Esophagus squamous epithelium (tissue), 5 donors: ENCODE measurements at regions not wholly inside any gene's neighbourhood (a gene's known extent, or its start where the extent isn't known, plus 50 kb on each side); places are given as distances from the start of the nearest gene placed in this dataset.

Source experiments
- DNase-seq: peaks from one replicate; lab custom pipeline; 2025; lab: John Stamatoyannopoulos, UW
- H3K27ac ChIP-seq, 4 donors: fragments of 200-600 bp; sonication (generic); one replicate each; pipeline ENCODE4 v1.5.1; 2016 to 2019; ENCODE audit warnings: mild to moderate bottlenecking in 1 of 4
- H3K27me3 ChIP-seq, 4 donors: fragments of 200-600 bp; sonication (generic); 1 replicate in 3 of 4; 2 replicates in 1 of 4; pipeline versions ENCODE4 v1.5.1 to v1.6.0; 2017 to 2021; ENCODE audit warnings: antibody characterized with exemption in 1 of 4
- H3K36me3 ChIP-seq, 3 donors: fragments of 200-600 bp; sonication (generic); one replicate each; pipeline ENCODE4 v1.5.1; 2016 to 2019
- H3K4me1 ChIP-seq, 3 donors: fragments of 200-600 bp; sonication (generic); one replicate each; pipeline ENCODE4 v1.5.1; 2017 to 2019
- H3K4me3 ChIP-seq, 4 donors: fragments of 200-600 bp; sonication (generic); 1 replicate in 3 of 4; 2 replicates in 1 of 4; pipeline ENCODE4 v1.5.1; 2016 to 2019; ENCODE audit warnings: mild to moderate bottlenecking in 2 of 4, moderate library complexity in 1 of 4
- H3K9me3 ChIP-seq, 3 donors: fragments of 200-600 bp; sonication (generic); one replicate each; pipeline ENCODE4 v1.5.1; 2016 to 2019
- POLR2A ChIP-seq, 4 donors: fragments of 450-650 bp; IDR thresholded peaks; one replicate each; pipeline ENCODE4 v1.6.1; 2017; ENCODE audit warnings: antibody characterized with exemption in 4 of 4, mild to moderate bottlenecking in 4 of 4, moderate library complexity in 3 of 4
- WGBS, 2 donors: methylation state at CpG; one replicate each; pipeline ENCODE4 v1.1.5; 2018; 5-methylcytosine and 5-hydroxymethylcytosine counted together
- intact Hi-C: fragments of 100-400 bp; cut with DNase I; formaldehyde crosslinking; loops from one replicate; pipeline ENCODE4 v1.15.0; 2022
- TF ChIP-seq, protein P1 (sequence below), 6 experiments: fragments of 450-650 bp in 4 of 6; fragments of 200-600 bp in 2 of 6; sonication (generic) in 2 of 6; IDR thresholded peaks; one replicate each; pipeline ENCODE4 v1.5.1; 2016 to 2019; ENCODE audit warnings: antibody characterized with exemption in 6 of 6, mild to moderate bottlenecking in 4 of 6, moderate library complexity in 4 of 6
- donor health status: DM: yes; HTN: yes; CAD: no.

DNA sequence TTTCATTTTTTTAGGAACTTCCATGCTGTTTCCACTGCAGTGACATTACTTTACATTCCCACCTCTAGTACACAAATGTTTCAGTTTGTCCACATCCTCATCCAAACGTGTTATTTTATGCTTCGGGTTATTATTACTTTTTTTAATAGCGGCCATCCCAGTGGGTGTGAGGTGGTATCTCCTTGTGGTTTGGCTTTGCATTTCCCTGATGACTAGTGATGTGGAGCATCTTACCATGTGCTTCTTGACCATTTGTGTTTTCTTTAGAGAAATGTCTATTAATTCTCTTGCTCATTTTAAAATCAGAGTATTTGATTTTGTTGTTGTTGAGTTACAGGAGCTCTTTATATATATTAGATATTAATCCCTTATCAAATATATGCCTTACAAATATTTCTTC lies 70.3 kb upstream of the ANO1 start:
- WGBS, 2 donors: 88 to 89% methylated on average over 3 of the region's 3 CpGs
- no peak for DNase-seq
- TF ChIP-seq POLR2A (IDR thresholded peaks at IDR 0.05): no peak
- TF ChIP-seq, protein P1, sequence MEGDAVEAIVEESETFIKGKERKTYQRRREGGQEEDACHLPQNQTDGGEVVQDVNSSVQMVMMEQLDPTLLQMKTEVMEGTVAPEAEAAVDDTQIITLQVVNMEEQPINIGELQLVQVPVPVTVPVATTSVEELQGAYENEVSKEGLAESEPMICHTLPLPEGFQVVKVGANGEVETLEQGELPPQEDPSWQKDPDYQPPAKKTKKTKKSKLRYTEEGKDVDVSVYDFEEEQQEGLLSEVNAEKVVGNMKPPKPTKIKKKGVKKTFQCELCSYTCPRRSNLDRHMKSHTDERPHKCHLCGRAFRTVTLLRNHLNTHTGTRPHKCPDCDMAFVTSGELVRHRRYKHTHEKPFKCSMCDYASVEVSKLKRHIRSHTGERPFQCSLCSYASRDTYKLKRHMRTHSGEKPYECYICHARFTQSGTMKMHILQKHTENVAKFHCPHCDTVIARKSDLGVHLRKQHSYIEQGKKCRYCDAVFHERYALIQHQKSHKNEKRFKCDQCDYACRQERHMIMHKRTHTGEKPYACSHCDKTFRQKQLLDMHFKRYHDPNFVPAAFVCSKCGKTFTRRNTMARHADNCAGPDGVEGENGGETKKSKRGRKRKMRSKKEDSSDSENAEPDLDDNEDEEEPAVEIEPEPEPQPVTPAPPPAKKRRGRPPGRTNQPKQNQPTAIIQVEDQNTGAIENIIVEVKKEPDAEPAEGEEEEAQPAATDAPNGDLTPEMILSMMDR (IDR thresholded peaks at IDR 0.05): no peak
- Histone ChIP-seq H3K27me3 (peaks cover 0 to 37% (median 0%) of the 10 kb centered on the region in 4 donors), H3K4me1 (no peaks in the 10 kb centered on the region), H3K36me3 (no peaks in the 10 kb centered on the region), H3K9me3 (no peaks in the 10 kb centered on the region), H3K4me3 (no peak overlapping the region), H3K27ac (no peak overlapping the region)
- intact Hi-C loops: no loop called here

DNA sequence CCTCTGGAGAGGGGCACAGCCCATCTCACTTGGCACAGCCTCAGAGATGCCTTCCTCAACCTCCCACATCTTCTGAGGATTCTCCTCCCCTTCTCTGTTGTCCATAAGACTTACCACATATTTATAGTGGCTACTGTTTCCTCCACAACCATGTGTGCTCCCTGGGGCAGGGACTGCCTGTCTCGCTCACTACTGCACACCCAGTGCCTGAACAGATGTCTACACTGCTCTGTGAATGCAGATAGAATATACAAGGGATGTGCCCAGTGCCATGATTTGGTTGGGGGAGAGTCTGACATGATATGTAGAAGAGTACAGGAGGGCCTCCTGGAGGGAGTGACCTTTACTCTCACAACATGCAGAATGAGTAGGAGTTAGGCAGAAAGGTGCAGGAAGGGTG lies 67.3 kb upstream of the ANO1 start:
- no peak for DNase-seq
- Histone ChIP-seq H3K27ac (no peak overlapping the region), H3K4me3 (no peak overlapping the region), H3K4me1 (no peaks in the 10 kb centered on the region), H3K27me3 (peaks cover 0 to 30% (median 0%) of the 10 kb centered on the region in 4 donors), H3K36me3 (no peaks in the 10 kb centered on the region), H3K9me3 (no peaks in the 10 kb centered on the region)
- intact Hi-C loops: no loop called here
- WGBS, 2 donors: 67% methylated on average over 1 of the region's 1 CpG; no CpG with 5 or more reads in 1 of the 2 donors
- TF ChIP-seq POLR2A (IDR thresholded peaks at IDR 0.05): no peak
- TF ChIP-seq, protein P1 (IDR thresholded peaks at IDR 0.05): no peak

DNA sequence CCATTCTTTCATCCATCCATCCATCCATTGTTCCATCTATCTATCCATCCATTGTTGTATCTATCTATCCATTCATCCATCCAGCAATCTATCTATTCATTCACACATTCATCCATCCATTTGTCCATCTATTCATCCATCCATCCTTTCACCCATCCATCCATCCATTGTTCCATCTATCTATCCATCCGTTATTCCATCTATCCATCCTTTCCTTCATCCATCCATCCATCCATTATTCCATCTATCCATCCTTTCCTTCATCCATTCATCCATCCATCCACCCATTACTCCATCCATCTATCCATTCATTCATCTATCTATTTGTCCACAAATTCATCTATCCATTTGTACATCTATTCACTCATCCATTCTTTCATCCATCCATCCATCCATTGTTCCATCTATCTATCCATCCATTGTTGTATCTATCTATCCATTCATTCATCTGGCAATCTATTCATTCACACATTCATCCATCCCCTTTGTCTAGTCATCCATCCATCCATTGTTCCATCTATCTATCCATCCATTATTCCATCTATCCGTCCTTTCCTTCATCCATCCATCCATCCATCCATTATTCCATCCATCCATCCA lies 65.9 kb upstream of the ANO1 start:
- Histone ChIP-seq H3K27ac (no peak overlapping the region), H3K36me3 (no peaks in the 10 kb centered on the region), H3K9me3 (no peaks in the 10 kb centered on the region), H3K4me3 (no peak overlapping the region), H3K4me1 (peaks cover 0 to 5% (median 0%) of the 10 kb centered on the region in 3 donors), H3K27me3 (peaks cover 0 to 31% (median 0%) of the 10 kb centered on the region in 4 donors)
- intact Hi-C loops: no loop called here
- WGBS, 2 donors: 73 to 74% methylated on average over 2 of the region's 2 CpGs
- no peak for TF ChIP-seq POLR2A (IDR thresholded peaks at IDR 0.05)
- TF ChIP-seq, protein P1 (IDR thresholded peaks at IDR 0.05): no peak
- DNase-seq: no peak

DNA sequence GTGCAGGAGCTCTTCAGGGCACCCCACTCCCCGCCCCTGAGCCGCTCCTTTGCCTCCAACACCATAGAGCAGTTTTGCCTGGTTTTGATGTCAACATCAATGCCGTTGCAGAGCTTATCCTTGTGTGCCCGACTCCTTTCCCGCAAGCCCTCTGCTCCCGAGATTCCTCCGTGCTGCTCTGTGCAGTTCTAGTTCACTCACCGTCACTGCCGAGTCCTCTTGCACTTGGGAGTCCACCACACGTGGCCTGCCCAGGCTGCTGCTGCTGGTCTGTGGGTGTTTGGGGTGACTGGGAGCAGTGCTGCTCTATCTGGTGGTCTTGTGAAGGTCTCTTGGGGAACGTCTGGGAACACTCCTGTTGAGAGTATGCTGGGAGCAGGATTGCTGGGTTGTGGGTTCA lies 63.8 kb upstream of the ANO1 start:
- no peak overlapping the region for H3K27ac ChIP-seq
- intact Hi-C loops: no loop called here
- H3K9me3 ChIP-seq: no peaks in the 10 kb centered on the region
- H3K36me3 ChIP-seq: no peaks in the 10 kb centered on the region
- H3K4me3 ChIP-seq: no peak overlapping the region
- peaks cover 0 to 5% (median 0%) of the 10 kb centered on the region in 3 donors for H3K4me1 ChIP-seq
- no peak for DNase-seq
- peaks cover 0 to 24% (median 0%) of the 10 kb centered on the region in 4 donors for H3K27me3 ChIP-seq
- TF ChIP-seq POLR2A (IDR thresholded peaks at IDR 0.05): no peak
- TF ChIP-seq, protein P1 (IDR thresholded peaks at IDR 0.05): no peak
- WGBS, 2 donors: 83 to 87% methylated on average over 5 to 11 of the region's 11 CpGs

DNA sequence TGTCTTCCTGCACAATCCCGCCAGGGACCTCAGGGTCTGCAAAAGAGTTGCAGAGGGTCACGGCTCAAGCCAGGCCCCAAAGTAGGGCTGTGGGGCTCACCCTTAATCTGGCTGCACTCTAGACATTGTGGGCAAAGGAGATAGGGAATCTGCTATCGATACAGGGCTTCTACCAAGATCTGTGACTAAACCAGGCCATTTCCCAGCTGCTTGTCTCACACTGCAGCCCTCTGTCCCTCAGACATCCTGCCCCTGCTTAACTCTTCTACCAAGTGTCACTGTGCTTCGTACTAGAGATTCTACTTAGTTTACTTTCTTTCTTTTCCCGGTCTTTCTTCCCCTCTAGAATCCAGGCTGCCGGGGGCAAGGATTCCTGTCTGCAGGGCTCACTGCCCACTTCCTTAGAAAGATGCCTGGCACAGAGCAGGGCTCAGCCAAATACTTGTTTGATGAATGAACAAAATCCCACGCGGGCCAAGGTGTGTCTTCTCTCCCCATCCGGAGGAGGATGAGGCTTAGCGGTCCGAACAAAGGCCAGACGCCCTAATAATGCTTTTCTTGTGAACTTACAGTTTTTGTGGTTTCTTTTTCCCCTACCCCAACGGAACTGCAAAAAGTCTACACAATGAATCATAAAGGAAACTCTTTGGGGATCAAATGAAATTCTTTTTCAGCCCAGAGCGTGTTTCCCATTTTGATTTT lies 61.3 kb upstream of the ANO1 start:
- H3K9me3 ChIP-seq: no peaks in the 10 kb centered on the region
- H3K4me3 ChIP-seq: no peak overlapping the region
- H3K36me3 ChIP-seq: no peaks in the 10 kb centered on the region
- intact Hi-C loops: no loop called here
- H3K27ac ChIP-seq: no peak overlapping the region
- H3K4me1 ChIP-seq: peaks cover 0 to 5% (median 0%) of the 10 kb centered on the region in 3 donors
- DNase-seq: no peak
- H3K27me3 ChIP-seq: peaks cover 0 to 7% (median 0%) of the 10 kb centered on the region in 4 donors
- WGBS, 2 donors: 27 to 38% methylated on average over 14 of the region's 14 CpGs
- TF ChIP-seq, protein P1 (IDR thresholded peaks at IDR 0.05): no peak
- TF ChIP-seq POLR2A (IDR thresholded peaks at IDR 0.05): no peak
